IPS DF 4.7 (cell line): ENCODE measurements at regions not wholly inside any gene's neighbourhood (a gene's known extent, or its start where the extent isn't known, plus 50 kb on each side); places are given as distances from the start of the nearest gene placed in this dataset.

ENCODE experiments used
- DNase-seq: peaks from one replicate; pipeline ENCODE4 v3.0.0-alpha.2; 2013; ENCODE audit warnings: low spot score; ENCODE audit errors: extremely low read depth

GRCh38 chr20:43244647-43245046, 54.9 kb upstream of the PTPRT start:
- no peak for DNase-seq

DNA sequence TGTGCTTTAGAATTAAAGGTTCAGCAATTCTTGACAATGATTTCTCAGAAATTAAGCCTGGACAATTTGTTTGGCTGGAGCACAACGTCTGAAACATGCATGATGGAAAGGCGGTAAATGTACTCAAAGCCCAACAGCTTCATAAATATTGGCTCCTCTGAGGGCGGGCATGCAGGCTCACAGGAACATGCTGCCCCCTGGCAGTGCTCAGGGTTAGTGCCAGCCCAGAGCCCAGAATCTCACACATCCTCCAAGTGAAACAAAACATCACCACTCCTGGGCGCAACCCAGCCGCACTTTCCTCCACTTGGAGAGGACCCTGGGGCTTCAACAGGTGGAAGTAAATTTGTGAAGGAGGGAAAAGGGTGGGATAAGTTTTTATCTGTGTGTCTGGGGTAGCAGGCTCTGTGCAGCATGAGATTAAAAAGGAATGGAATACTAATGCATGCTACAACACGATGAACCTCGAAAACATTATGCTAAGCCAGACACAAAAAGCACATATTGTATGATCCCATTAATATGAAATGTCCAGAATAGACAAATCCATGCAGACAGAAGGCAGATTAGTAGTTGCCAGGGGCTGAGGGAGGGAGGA, 54.1 kb upstream of the PTPRT start:
- DNase-seq = no peak

GRCh38 chr20:43241057-43241702, 51.5 kb upstream of the PTPRT start:
- DNase-seq = no peak
